ENCODE measurements at regions not wholly inside any gene's neighbourhood (a gene's known extent, or its start where the extent isn't known, plus 50 kb on each side); places are given as distances from the start of the nearest gene placed in this dataset.

DNA sequence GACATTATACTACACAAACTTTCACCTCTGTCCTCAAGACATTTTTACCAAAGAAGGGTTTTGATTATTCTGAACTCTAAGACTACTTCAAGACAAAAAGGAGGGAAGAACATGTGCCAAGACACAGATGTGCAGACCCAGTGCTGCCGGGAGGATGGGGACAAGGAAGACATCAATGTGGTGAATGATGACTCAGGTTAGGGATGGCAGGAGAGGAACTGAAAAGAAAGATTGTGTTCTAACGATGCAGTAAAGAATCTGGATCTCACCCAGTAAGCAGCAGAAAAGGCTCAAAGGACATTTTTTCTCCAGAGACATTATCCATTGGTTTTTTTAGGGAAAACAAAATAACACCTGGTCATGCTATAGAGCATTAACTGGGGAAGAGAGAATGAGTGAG lies 449.9 kb upstream of the NR2F2 start:
- Histone ChIP-seq H4K91ac (replicated peaks; ENCODE audit: insufficient read length, low read length) (no peak overlapping the region), H3K4me1 (replicated peaks in 1 of 4; ENCODE audit: control insufficient read depth in 3 of 4, insufficient read depth in 4 of 4, low read length in 3 of 4) (no peaks in the 10 kb centered on the region; a peak in 1 of 7 replicates), H4K8ac (ENCODE audit: extremely low read depth, insufficient read depth, low read length) (no peak overlapping the region), H3K4ac (replicated peaks; ENCODE audit: insufficient read length, low read depth, low read length) (no peak overlapping the region), H3K4me2 (ENCODE audit: insufficient read depth in 1 of 2, low read depth in 2 of 2, low read length in 2 of 2) (no peak overlapping the region), H3K36me3 (ENCODE audit: control insufficient read depth in 2 of 4, insufficient read depth in 4 of 4, low read length in 3 of 4) (no peaks in the 10 kb centered on the region), H3K9ac (replicated peaks in 1 of 4; ENCODE audit: extremely low read depth in 1 of 4, low read depth in 3 of 4, low read length in 3 of 4) (no peak overlapping the region), H3K79me2 (ENCODE audit: control insufficient read depth in 1 of 2, insufficient read depth in 2 of 2, low read length in 2 of 2) (no peaks in the 10 kb centered on the region), H2AFZ (ENCODE audit: low read length) (no peak overlapping the region), H2BK20ac (ENCODE audit: low read length) (no peak overlapping the region), H3K9me3 (ENCODE audit: insufficient read depth in 2 of 2, low read depth in 1 of 2, low read length in 1 of 2) (no peaks in the 10 kb centered on the region), H3K27me3 (replicated peaks in 1 of 4; ENCODE audit: control insufficient read depth in 3 of 4, extremely low read depth in 1 of 4, insufficient read depth in 3 of 4, low read length in 3 of 4) (no peaks in the 10 kb centered on the region), H3K27ac (ENCODE audit: low read depth, low read length) (no peak overlapping the region), H4K5ac (ENCODE audit: insufficient read length, low read depth, low read length) (no peak overlapping the region), H2BK120ac (replicated peaks; ENCODE audit: low read depth, low read length) (no peak overlapping the region), H3K14ac (ENCODE audit: insufficient read length) (no peak overlapping the region), H4K20me1 (replicated peaks in 1 of 2; ENCODE audit: control insufficient read depth in 1 of 2, insufficient read depth in 2 of 2, low read length in 2 of 2) (no peaks in the 10 kb centered on the region), H2BK12ac (ENCODE audit: low read depth, low read length) (no peak overlapping the region), H3K23me2 (ENCODE audit: low read depth, low read length) (no peaks in the 10 kb centered on the region), H2BK5ac (ENCODE audit: low read depth, low read length) (no peak overlapping the region), H3K23ac (ENCODE audit: insufficient read length) (no peak overlapping the region), H2AK5ac (ENCODE audit: low read depth, low read length) (no peak overlapping the region), H3K79me1 (ENCODE audit: low read depth, low read length) (no peaks in the 10 kb centered on the region), H2BK15ac (ENCODE audit: low read length) (no peak overlapping the region), H3K4me3 (ENCODE audit: extremely low read depth in 1 of 4, insufficient read depth in 2 of 4, low read depth in 3 of 4, low read length in 4 of 4) (no peak overlapping the region), H3K56ac (replicated peaks; ENCODE audit: insufficient read length, low read depth, low read length) (no peak overlapping the region), H3K18ac (ENCODE audit: extremely low read depth, low read length) (no peak overlapping the region)
- FAIRE-seq: no peak
- no peak for TF ChIP-seq JUND (IDR thresholded peaks at IDR 0.05; ENCODE audit: low read length)
- TF ChIP-seq CEBPB (IDR thresholded peaks at IDR 0.05; ENCODE audit: low read depth, low read length): no peak
- no peak for TF ChIP-seq CBX8 (IDR thresholded peaks at IDR 0.05; ENCODE audit: borderline replicate concordance, low read depth, low read length)
- TF ChIP-seq, protein P1, sequence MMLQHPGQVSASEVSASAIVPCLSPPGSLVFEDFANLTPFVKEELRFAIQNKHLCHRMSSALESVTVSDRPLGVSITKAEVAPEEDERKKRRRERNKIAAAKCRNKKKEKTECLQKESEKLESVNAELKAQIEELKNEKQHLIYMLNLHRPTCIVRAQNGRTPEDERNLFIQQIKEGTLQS (IDR thresholded peaks at IDR 0.05; ENCODE audit: insufficient read depth, low read depth, low read length): no peak
- TF ChIP-seq MAFK (IDR thresholded peaks at IDR 0.05; ENCODE audit: low read depth, low read length): no peak
- no peak for TF ChIP-seq KDM5A (IDR thresholded peaks at IDR 0.05; ENCODE audit: low read length)
- TF ChIP-seq SP4 (IDR thresholded peaks at IDR 0.05; ENCODE audit: low read length): no peak
- TF ChIP-seq HDAC2 (IDR thresholded peaks at IDR 0.05; ENCODE audit: borderline replicate concordance in 1 of 2, low read depth in 2 of 2, low read length in 2 of 2): no peak
- no peak for TF ChIP-seq POLR2AphosphoS5 (IDR thresholded peaks at IDR 0.05; ENCODE audit: low read depth, low read length)
- no peak for TF ChIP-seq SIRT6 (IDR thresholded peaks at IDR 0.05; ENCODE audit: low read length)
- TF ChIP-seq, protein P2, sequence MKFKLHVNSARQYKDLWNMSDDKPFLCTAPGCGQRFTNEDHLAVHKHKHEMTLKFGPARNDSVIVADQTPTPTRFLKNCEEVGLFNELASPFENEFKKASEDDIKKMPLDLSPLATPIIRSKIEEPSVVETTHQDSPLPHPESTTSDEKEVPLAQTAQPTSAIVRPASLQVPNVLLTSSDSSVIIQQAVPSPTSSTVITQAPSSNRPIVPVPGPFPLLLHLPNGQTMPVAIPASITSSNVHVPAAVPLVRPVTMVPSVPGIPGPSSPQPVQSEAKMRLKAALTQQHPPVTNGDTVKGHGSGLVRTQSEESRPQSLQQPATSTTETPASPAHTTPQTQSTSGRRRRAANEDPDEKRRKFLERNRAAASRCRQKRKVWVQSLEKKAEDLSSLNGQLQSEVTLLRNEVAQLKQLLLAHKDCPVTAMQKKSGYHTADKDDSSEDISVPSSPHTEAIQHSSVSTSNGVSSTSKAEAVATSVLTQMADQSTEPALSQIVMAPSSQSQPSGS (IDR thresholded peaks at IDR 0.05; ENCODE audit: low read length): no peak
- no peak for TF ChIP-seq EGR1 (IDR thresholded peaks at IDR 0.05; ENCODE audit: borderline replicate concordance, low read depth, low read length)
- DNase-seq (ENCODE audit: low read depth in 1 of 2, low spot score in 2 of 2): no peak
- ChIA-PET POLR2A (ENCODE audit: partially characterized antibody) (no interaction called here), CTCF (ENCODE audit: partially characterized antibody) (no interaction called here)
- WGBS, 2 experiments (ENCODE audit: extremely low coverage in 1 of 2, insufficient coverage in 1 of 2, insufficient read length in 1 of 2, insufficient replicate concordance in 2 of 2, low coverage in 1 of 2, low lambda C conversion rate in 2 of 2, missing lambda C conversion rate in 1 of 2): 86% methylated on average over 2 of the region's 2 CpGs; no CpG with 5 or more reads in 1 of the 2 experiments

All from H1 (cell line).